Omental fat pad (tissue), 3 donors: ENCODE measurements at regions not wholly inside any gene's neighbourhood (a gene's known extent, or its start where the extent isn't known, plus 50 kb on each side); places are given as distances from the start of the nearest gene placed in this dataset.

Source experiments
- ATAC-seq: fragments of 150-250 bp; one replicate; pipeline ENCODE4 v1.9.1; 2016; ENCODE audit warnings: mild to moderate bottlenecking, moderate library complexity; ENCODE audit not compliant: low FRiP score
- DNase-seq: peaks from one replicate; pipeline ENCODE4 v3.0.0-alpha.2; 2019; ENCODE audit warnings: low spot score
- CTCF ChIP-seq, 3 donors: fragments of 450-650 bp; IDR thresholded peaks; one replicate each; pipeline ENCODE4 v1.5.1; 2016 to 2017; ENCODE audit warnings: antibody characterized with exemption in 3 of 3, mild to moderate bottlenecking in 3 of 3, moderate library complexity in 2 of 3

DNA sequence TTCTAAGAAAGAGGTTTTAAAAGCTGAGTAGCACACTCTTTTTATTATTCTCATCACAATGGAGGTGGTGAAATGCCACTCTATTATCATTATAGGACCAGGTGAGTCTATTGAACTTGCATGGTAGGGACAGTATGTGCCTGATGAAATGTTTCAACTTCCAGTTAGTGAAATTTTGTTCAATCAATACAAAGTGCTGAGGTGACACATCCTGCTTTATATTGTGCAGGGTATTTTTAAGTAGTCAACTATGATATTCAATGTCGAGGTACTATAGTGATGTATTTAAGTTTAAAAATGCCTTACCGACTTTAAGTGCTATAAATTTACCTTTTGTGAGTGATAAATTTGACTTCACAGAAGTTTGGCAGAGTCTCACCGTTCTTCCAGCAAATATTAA, 284.7 kb upstream of the BRINP3 start:
- no peak for ATAC-seq
- TF ChIP-seq CTCF (IDR thresholded peaks at IDR 0.05), result no peak

DNA sequence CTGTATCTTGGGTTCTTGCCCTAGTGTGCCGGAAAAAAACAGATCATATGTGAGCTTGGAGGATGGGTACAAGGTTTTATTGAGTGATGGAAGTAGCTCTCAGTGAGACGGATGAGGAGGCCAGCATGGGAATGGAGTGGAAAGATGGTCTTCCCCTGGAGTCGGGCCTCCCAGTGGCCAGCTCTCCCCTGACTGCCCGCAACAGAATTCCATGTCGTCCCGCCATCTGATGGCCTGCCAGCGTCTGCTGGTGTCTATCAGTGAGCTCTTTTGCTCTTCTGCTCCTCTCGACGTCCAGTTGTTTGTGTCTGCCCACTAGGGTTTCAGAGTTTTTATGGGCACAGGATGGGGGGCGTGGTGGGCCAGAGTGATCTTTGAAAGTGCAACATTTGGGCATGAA, 315.2 kb upstream of the BRINP3 start:
- TF ChIP-seq CTCF (IDR thresholded peaks at IDR 0.05), result no peak
- no peak for DNase-seq
- no peak for ATAC-seq

More for the DNA sequence above, 284.7 kb upstream of the BRINP3 start:
- DNase-seq, result no peak

GRCh38 chr1:190807629-190808028, 330.0 kb upstream of the BRINP3 start:
- DNase-seq (no peak), ATAC-seq (no peak)
- TF ChIP-seq CTCF (IDR thresholded peaks at IDR 0.05), result no peak

DNA sequence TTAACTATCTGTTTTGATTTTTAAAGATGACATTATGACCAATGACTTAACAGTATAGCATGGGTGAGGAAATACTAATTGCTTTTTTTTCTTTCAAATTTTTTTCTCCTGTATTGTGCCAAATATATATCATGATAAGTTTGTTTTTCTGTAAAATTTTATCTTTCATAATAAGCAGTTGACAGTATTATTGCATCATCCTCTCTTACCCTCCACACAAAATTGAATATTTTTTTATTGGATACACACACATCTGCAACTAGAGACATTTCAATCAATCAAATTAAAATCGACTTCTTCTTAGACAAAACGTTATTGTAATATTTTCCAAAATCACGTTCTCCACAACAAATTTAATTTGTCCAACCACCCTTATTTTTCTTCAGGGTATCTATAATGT, 330.4 kb upstream of the BRINP3 start:
- no peak for TF ChIP-seq CTCF (IDR thresholded peaks at IDR 0.05)
- ATAC-seq (no peak), DNase-seq (no peak)

DNA sequence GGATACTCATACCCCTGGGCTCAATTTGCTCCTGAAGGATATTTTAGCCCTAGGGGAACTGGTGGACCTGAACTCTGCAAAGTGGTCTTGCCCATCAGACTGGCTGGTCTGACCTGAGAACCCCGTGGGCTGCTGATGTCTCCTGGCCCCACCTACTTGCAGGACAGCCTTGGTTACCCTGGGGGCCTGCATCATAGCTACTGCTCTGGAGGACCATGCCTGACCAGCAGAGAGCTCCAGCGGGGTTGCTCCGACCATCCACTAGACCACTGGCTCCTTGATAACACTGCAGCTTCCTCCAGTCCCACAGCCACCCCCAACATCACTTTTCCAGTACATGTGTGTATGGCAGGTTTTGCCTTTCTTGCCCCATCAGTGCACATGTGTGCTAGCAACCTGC, 331.6 kb upstream of the BRINP3 start:
- no peak for TF ChIP-seq CTCF (IDR thresholded peaks at IDR 0.05)
- DNase-seq (no peak), ATAC-seq (no peak)

GRCh38 chr1:190812996-190813395, 335.3 kb upstream of the BRINP3 start:
- ATAC-seq (no peak), DNase-seq (no peak)
- TF ChIP-seq CTCF (IDR thresholded peaks at IDR 0.05), result no peak

DNA sequence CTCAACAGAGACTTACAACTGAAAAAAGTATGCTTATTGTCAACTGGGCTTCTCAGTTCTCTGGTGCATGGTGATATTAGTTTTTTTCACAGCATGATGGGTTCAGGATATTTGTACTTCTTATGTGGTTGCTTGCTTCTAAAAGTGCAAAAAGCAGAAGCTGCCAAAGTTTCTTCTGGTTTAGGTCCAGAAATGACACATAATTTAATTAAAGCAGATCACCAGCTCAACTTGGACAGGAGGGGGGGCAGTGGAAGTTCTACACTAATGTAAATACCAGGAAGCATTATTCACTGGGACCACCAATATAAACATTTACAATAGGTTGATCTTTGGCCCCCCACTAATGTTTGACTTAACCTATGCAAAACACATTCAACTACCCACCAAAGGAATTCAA, 354.8 kb upstream of the BRINP3 start:
- DNase-seq, result no peak
- no peak for TF ChIP-seq CTCF (IDR thresholded peaks at IDR 0.05)
- ATAC-seq, result no peak
